ENCODE measurements at regions not wholly inside any gene's neighbourhood (a gene's known extent, or its start where the extent isn't known, plus 50 kb on each side); places are given as distances from the start of the nearest gene placed in this dataset.
"Not testable (repeated sequence)": the region's sequence is repeated elsewhere in the genome, so short reads cannot be mapped to it uniquely, and the experiment has no call there.

- DNase-seq (ENCODE audit: low read depth, low spot score), result no peak
These were observed 62.6 kb upstream of the PAX8 start for GRCh38 chr2:113341191-113341869.

- no peak for DNase-seq (ENCODE audit: low read depth, low spot score)
These were observed 59.1 kb upstream of the PAX8 start for GRCh38 chr2:113337809-113338208.

- not testable (repeated sequence) for DNase-seq (ENCODE audit: low read depth, low spot score)
These were observed 57.3 kb upstream of the PAX8 start for GRCh38 chr2:113336040-113336439.

- no peak for DNase-seq (ENCODE audit: low read depth, low spot score)
These were observed 55.4 kb upstream of the PAX8 start for GRCh38 chr2:113334147-113334546.

- DNase-seq (ENCODE audit: low read depth, low spot score), result not testable (repeated sequence)
These were observed 55.0 kb upstream of the PAX8 start for GRCh38 chr2:113333735-113334134.

GRCh38 chr2:113330060-113330767, 51.5 kb upstream of the PAX8 start:
- DNase-seq (ENCODE audit: low read depth, low spot score), result not testable (repeated sequence)

- DNase-seq (ENCODE audit: low read depth, low spot score), result not testable (repeated sequence)
These were observed 50.3 kb upstream of the PAX8 start for GRCh38 chr2:113328973-113329372.

GRCh38 chr2:113328572-113328971, 49.9 kb upstream of the PAX8 start:
- DNase-seq (ENCODE audit: low read depth, low spot score), result not testable (repeated sequence)

Data from activated CD4-positive, CD25-positive, alpha-beta regulatory T cell treated with anti-CD3 and anti-CD28 coated beads, Interleukin-2, amount 50 U/mL, for 16 hours (primary cell).